SK-N-SH treated with all-trans-retinoic acid at 6 μM for 48 hours (cell line): ENCODE measurements at regions not wholly inside any gene's neighbourhood (a gene's known extent, or its start where the extent isn't known, plus 50 kb on each side); places are given as distances from the start of the nearest gene placed in this dataset.

Experiments
- GLIS3 ChIP-seq: fragments of 250-450 bp; sonication (Bioruptor Pico); IDR thresholded peaks from 2 replicates; pipeline ENCODE4 v1.5.0; 2020; ENCODE audit warnings: mild to moderate bottlenecking, moderate library complexity
- ISL1 ChIP-seq: fragments of 250-450 bp; sonication (Bioruptor Pico); IDR thresholded peaks from 2 replicates; pipeline ENCODE4 v2.1.2; 2022; ENCODE audit warnings: mild to moderate bottlenecking, moderate library complexity
- TOX ChIP-seq: fragments of 250-450 bp; sonication (Bioruptor Pico); IDR thresholded peaks from 2 replicates; pipeline ENCODE4 v1.8.0; 2021; ENCODE audit warnings: mild to moderate bottlenecking, moderate library complexity, borderline replicate concordance
- TSHZ2 ChIP-seq: fragments of 250-450 bp; sonication (Bioruptor Pico); IDR thresholded peaks from 2 replicates; pipeline ENCODE4 v1.5.0; 2020; ENCODE audit warnings: mild to moderate bottlenecking, moderate library complexity
- ZNF565 ChIP-seq: fragments of 450-650 bp; formaldehyde crosslinking; conservative IDR thresholded peaks from 2 replicates; pipeline ENCODE4 v1.5.0; 2020; ENCODE audit warnings: low read depth, mild to moderate bottlenecking, moderate library complexity
- ZNF70 ChIP-seq: fragments of 450-650 bp; formaldehyde crosslinking; IDR thresholded peaks from 2 replicates; pipeline ENCODE4 v1.5.0; 2020; ENCODE audit warnings: mild to moderate bottlenecking, moderate library complexity
- ZNF8 ChIP-seq: fragments of 450-650 bp; formaldehyde crosslinking; IDR thresholded peaks from 2 replicates; pipeline ENCODE4 v1.5.0; 2020; ENCODE audit warnings: mild to moderate bottlenecking, moderate library complexity
- TF ChIP-seq, protein P1 (sequence below): fragments of 250-450 bp; sonication (Bioruptor Pico); IDR thresholded peaks from 2 replicates; pipeline ENCODE4 v1.5.1; 2020; ENCODE audit warnings: low read depth, mild to moderate bottlenecking, moderate library complexity

DNA sequence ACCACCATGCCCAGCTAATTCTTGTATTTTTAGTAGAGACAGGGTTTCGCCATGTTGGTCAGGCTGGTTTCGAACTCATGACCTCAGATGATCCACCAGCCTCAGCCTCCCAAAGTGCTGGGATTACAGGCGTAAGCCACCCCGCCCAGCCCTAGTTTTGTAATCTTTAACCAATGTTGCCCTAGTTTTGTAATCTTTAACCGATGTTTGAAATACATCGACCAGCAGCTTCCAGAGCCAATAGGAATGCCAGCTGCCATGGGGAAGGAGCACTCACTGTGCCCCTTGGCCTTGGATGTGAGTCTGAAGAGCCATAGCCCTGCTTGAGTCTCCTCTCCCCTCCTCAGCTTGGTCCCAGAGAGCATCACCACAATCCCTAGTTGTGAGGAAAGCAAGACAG lies 209.3 kb upstream of the RGS6 start:
- TF ChIP-seq TOX (CRISPR knock-in tag) (no peak), ZNF8 (CRISPR knock-in tag) (no peak), ZNF565 (CRISPR knock-in tag) (no peak), TSHZ2 (CRISPR knock-in tag) (no peak), ISL1 (no peak), GLIS3 (CRISPR knock-in tag) (no peak), ZNF70 (CRISPR knock-in tag) (no peak)
- TF ChIP-seq, protein P1, sequence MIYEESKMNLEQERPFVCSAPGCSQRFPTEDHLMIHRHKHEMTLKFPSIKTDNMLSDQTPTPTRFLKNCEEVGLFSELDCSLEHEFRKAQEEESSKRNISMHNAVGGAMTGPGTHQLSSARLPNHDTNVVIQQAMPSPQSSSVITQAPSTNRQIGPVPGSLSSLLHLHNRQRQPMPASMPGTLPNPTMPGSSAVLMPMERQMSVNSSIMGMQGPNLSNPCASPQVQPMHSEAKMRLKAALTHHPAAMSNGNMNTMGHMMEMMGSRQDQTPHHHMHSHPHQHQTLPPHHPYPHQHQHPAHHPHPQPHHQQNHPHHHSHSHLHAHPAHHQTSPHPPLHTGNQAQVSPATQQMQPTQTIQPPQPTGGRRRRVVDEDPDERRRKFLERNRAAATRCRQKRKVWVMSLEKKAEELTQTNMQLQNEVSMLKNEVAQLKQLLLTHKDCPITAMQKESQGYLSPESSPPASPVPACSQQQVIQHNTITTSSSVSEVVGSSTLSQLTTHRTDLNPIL (CRISPR knock-in tag), result no peak
